ENCODE measurements at regions not wholly inside any gene's neighbourhood (a gene's known extent, or its start where the extent isn't known, plus 50 kb on each side); places are given as distances from the start of the nearest gene placed in this dataset.

GRCh38 chr3:124587053-124587408, 143.2 kb upstream of the UMPS start:
- no peak for DNase-seq

GRCh38 chr3:124588036-124588435, 142.2 kb upstream of the UMPS start:
- DNase-seq = no peak

- DNase-seq = no peak
Measured at GRCh38 chr3:124588794-124589193, 141.5 kb upstream of the UMPS start.

GRCh38 chr3:124591699-124592098, 138.6 kb upstream of the UMPS start:
- DNase-seq = no peak

- DNase-seq = no peak
Measured at GRCh38 chr3:124592658-124593441, 137.4 kb upstream of the UMPS start.

- DNase-seq = no peak
Measured at GRCh38 chr3:124593442-124593829, 136.8 kb upstream of the UMPS start.

GRCh38 chr3:124594581-124594980, 135.7 kb upstream of the UMPS start:
- no peak for DNase-seq

- no peak for DNase-seq
Measured at GRCh38 chr3:124597273-124597672, 133.0 kb upstream of the UMPS start.

- DNase-seq = no peak
Measured at GRCh38 chr3:124597979-124598378, 132.3 kb upstream of the UMPS start.

- no peak for DNase-seq
Measured at GRCh38 chr3:124599147-124599765, 131.0 kb upstream of the UMPS start.

GRCh38 chr3:124599779-124600693, 130.2 kb upstream of the UMPS start:
- no peak for DNase-seq

- DNase-seq = no peak
Measured at GRCh38 chr3:124600765-124601164, 129.5 kb upstream of the UMPS start.

- no peak for DNase-seq
Measured at GRCh38 chr3:124601190-124601589, 129.1 kb upstream of the UMPS start.

GRCh38 chr3:124602980-124603627, 127.1 kb upstream of the UMPS start:
- DNase-seq = no peak

GRCh38 chr3:124605781-124606579, 124.3 kb upstream of the UMPS start:
- no peak for DNase-seq

- no peak for DNase-seq
Measured at GRCh38 chr3:124607163-124607562, 123.1 kb upstream of the UMPS start.

- no peak for DNase-seq
Measured at GRCh38 chr3:124609402-124609801, 120.8 kb upstream of the UMPS start.

GRCh38 chr3:124610130-124610529, 120.1 kb upstream of the UMPS start:
- no peak for DNase-seq

GRCh38 chr3:124611520-124611919, 118.7 kb upstream of the UMPS start:
- DNase-seq = no peak

GRCh38 chr3:124615896-124616543, 114.2 kb upstream of the UMPS start:
- DNase-seq = no peak

- no peak for DNase-seq
Measured at GRCh38 chr3:124617177-124617576, 113.1 kb upstream of the UMPS start.
